ENCODE measurements at regions not wholly inside any gene's neighbourhood (a gene's known extent, or its start where the extent isn't known, plus 50 kb on each side); places are given as distances from the start of the nearest gene placed in this dataset.
"Not testable (repeated sequence)": the region's sequence is repeated elsewhere in the genome, so short reads cannot be mapped to it uniquely, and the experiment has no call there.

DNA sequence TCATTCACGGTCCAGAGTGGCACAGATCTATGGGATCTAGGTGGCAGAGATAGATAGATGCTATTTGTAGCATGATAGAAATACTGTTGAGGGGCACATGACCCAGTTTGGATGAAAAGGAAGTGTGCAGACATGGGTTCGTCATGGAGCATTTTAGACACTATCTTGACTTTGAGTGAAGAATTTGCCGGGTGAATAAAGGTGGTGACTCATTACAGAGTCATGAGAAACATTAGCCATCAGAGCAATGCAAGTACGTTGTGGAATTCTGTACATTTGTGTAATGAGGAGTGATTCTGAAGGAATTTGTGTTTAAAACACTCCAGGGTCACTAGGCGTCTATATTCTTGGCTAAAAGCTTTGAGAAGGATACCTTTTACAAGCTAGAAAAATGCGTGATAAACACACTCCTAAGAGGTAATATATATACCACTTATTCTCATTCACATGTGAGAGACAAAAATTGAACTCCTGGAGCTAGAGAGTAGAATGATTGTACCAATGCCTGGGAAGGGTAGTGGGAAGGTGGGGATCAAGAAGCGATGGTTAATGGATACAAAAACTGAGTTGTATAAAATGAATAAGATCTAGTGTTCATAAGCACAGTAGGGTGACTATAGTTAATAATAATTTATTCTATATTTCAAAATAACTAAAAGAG is 593.7 kb upstream of the LUZP2 start:
- 89% methylated on average over 6 of the region's 7 CpGs for WGBS
- no peaks in the 10 kb centered on the region for H3K36me3 ChIP-seq (ENCODE audit: insufficient read depth, low read length)
- no peak overlapping the region for H3K9ac ChIP-seq (ENCODE audit: low read depth, low read length)
- H3K4me1 ChIP-seq (ENCODE audit: insufficient read depth, low read length) = no peaks in the 10 kb centered on the region
- H3K9me3 ChIP-seq (ENCODE audit: insufficient read depth, low read depth, low read length) = no peaks in the 10 kb centered on the region
- no peak overlapping the region for H3K4me3 ChIP-seq (ENCODE audit: low read length)
- no peak overlapping the region for H3K27ac ChIP-seq (ENCODE audit: low read depth, low read length)
- no peaks in the 10 kb centered on the region for H3K27me3 ChIP-seq (ENCODE audit: insufficient read depth, low read length)

- 100% methylated on average over 2 of the region's 2 CpGs for WGBS
- H3K27ac ChIP-seq (ENCODE audit: low read depth, low read length) = no peak overlapping the region
Observed at GRCh38 chr11:23919455-23919854, 577.4 kb upstream of the LUZP2 start.

GRCh38 chr11:23923357-23923756 is 573.5 kb upstream of the LUZP2 start:
- Histone ChIP-seq H3K4me1 (ENCODE audit: insufficient read depth, low read length) (peaks cover 5% of the 10 kb centered on the region; the same call in 1 of the 2 replicates), H3K27me3 (ENCODE audit: insufficient read depth, low read length) (no peaks in the 10 kb centered on the region), H3K4me3 (ENCODE audit: low read length) (no peak overlapping the region), H3K9ac (ENCODE audit: low read depth, low read length) (no peak overlapping the region), H3K27ac (ENCODE audit: low read depth, low read length) (no peak overlapping the region), H3K9me3 (ENCODE audit: insufficient read depth, low read depth, low read length) (no peaks in the 10 kb centered on the region), H3K36me3 (ENCODE audit: insufficient read depth, low read length) (no peaks in the 10 kb centered on the region)
- WGBS = 100% methylated on average over 1 of the region's 1 CpG

More at GRCh38 chr11:23919455-23919854, 577.4 kb upstream of the LUZP2 start:
- Histone ChIP-seq H3K36me3 (ENCODE audit: insufficient read depth, low read length) (no peaks in the 10 kb centered on the region), H3K9me3 (ENCODE audit: insufficient read depth, low read depth, low read length) (0 out of 2 replicates have a peak, but pooled peaks cover 3% of the 10 kb centered on the region), H3K9ac (ENCODE audit: low read depth, low read length) (no peak overlapping the region), H3K27me3 (ENCODE audit: insufficient read depth, low read length) (no peaks in the 10 kb centered on the region), H3K4me3 (ENCODE audit: low read length) (no peak overlapping the region), H3K4me1 (ENCODE audit: insufficient read depth, low read length) (peaks cover 2% of the 10 kb centered on the region; the same call in 1 of the 2 replicates)

- peaks cover 5% of the 10 kb centered on the region; the same call in 1 of the 2 replicates for H3K4me1 ChIP-seq (ENCODE audit: insufficient read depth, low read length)
- no peak overlapping the region for H3K9ac ChIP-seq (ENCODE audit: low read depth, low read length)
- H3K27me3 ChIP-seq (ENCODE audit: insufficient read depth, low read length) = no peaks in the 10 kb centered on the region
- no peak overlapping the region for H3K4me3 ChIP-seq (ENCODE audit: low read length)
- H3K9me3 ChIP-seq (ENCODE audit: insufficient read depth, low read depth, low read length) = no peaks in the 10 kb centered on the region
- WGBS = no CpG with 5 or more reads among the region's 1 CpG
- H3K27ac ChIP-seq (ENCODE audit: low read depth, low read length) = no peak overlapping the region
- H3K36me3 ChIP-seq (ENCODE audit: insufficient read depth, low read length) = no peaks in the 10 kb centered on the region
Observed at GRCh38 chr11:23924226-23924625, 572.6 kb upstream of the LUZP2 start.

DNA sequence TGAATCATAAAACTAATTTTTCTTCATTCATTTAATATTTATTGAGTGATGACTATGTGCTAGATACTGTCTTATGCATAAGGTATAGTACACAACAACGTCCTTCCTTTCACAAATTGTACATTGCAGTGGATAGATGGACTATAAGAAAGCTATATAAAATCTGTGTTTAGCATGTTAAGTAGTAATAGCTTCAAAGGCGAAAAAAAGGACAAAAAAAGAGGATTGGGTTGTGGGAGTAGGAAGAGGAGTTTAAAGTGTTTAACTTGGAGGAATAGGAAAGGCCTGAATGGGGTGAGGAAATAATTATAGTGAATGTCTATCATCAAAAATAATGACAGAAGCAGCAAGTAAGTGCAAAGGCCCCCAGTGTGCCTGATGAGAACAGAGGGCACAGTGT is 565.4 kb upstream of the LUZP2 start:
- Histone ChIP-seq H3K27me3 (ENCODE audit: insufficient read depth, low read length) (no peaks in the 10 kb centered on the region), H3K4me1 (ENCODE audit: insufficient read depth, low read length) (no peaks in the 10 kb centered on the region; the same call in 1 of the 2 replicates), H3K9me3 (ENCODE audit: insufficient read depth, low read depth, low read length) (no peaks in the 10 kb centered on the region), H3K9ac (ENCODE audit: low read depth, low read length) (no peak overlapping the region), H3K36me3 (ENCODE audit: insufficient read depth, low read length) (no peaks in the 10 kb centered on the region), H3K4me3 (ENCODE audit: low read length) (no peak overlapping the region), H3K27ac (ENCODE audit: low read depth, low read length) (no peak overlapping the region)
- WGBS = 89% methylated on average over 2 of the region's 2 CpGs

- H3K9me3 ChIP-seq (ENCODE audit: insufficient read depth, low read depth, low read length) = no peaks in the 10 kb centered on the region
- no peak overlapping the region for H3K9ac ChIP-seq (ENCODE audit: low read depth, low read length)
- no peaks in the 10 kb centered on the region for H3K36me3 ChIP-seq (ENCODE audit: insufficient read depth, low read length)
- no peak overlapping the region for H3K4me3 ChIP-seq (ENCODE audit: low read length)
- H3K27me3 ChIP-seq (ENCODE audit: insufficient read depth, low read length) = no peaks in the 10 kb centered on the region
- no peaks in the 10 kb centered on the region; the same call in 1 of the 2 replicates for H3K4me1 ChIP-seq (ENCODE audit: insufficient read depth, low read length)
- no peak overlapping the region for H3K27ac ChIP-seq (ENCODE audit: low read depth, low read length)
Observed at GRCh38 chr11:23932485-23932898, 564.4 kb upstream of the LUZP2 start.

- no peaks in the 10 kb centered on the region for H3K27me3 ChIP-seq (ENCODE audit: insufficient read depth, low read length)
- no peak overlapping the region for H3K27ac ChIP-seq (ENCODE audit: low read depth, low read length)
- no peak overlapping the region for H3K4me3 ChIP-seq (ENCODE audit: low read length)
- H3K9me3 ChIP-seq (ENCODE audit: insufficient read depth, low read depth, low read length) = no peaks in the 10 kb centered on the region
- no peaks in the 10 kb centered on the region; the same call in 1 of the 2 replicates for H3K4me1 ChIP-seq (ENCODE audit: insufficient read depth, low read length)
- 85% methylated on average over 8 of the region's 9 CpGs for WGBS
- no peaks in the 10 kb centered on the region for H3K36me3 ChIP-seq (ENCODE audit: insufficient read depth, low read length)
- H3K9ac ChIP-seq (ENCODE audit: low read depth, low read length) = no peak overlapping the region
Observed at GRCh38 chr11:23933721-23934120, 563.1 kb upstream of the LUZP2 start.

- not testable (repeated sequence) for H3K9ac ChIP-seq (ENCODE audit: low read depth, low read length); H3K4me3 ChIP-seq (ENCODE audit: low read length); H3K9me3 ChIP-seq (ENCODE audit: insufficient read depth, low read depth, low read length); H3K4me1 ChIP-seq (ENCODE audit: insufficient read depth, low read length); H3K36me3 ChIP-seq (ENCODE audit: insufficient read depth, low read length); H3K27ac ChIP-seq (ENCODE audit: low read depth, low read length); H3K27me3 ChIP-seq (ENCODE audit: insufficient read depth, low read length)
- WGBS = 97% methylated on average over 27 of the region's 27 CpGs
Observed at GRCh38 chr11:23934671-23935270, 562.1 kb upstream of the LUZP2 start.

GRCh38 chr11:23942117-23942815 is 554.6 kb upstream of the LUZP2 start:
- not testable (repeated sequence) for H3K4me1 ChIP-seq (ENCODE audit: insufficient read depth, low read length); H3K9me3 ChIP-seq (ENCODE audit: insufficient read depth, low read depth, low read length); H3K27me3 ChIP-seq (ENCODE audit: insufficient read depth, low read length); H3K9ac ChIP-seq (ENCODE audit: low read depth, low read length); H3K4me3 ChIP-seq (ENCODE audit: low read length); H3K27ac ChIP-seq (ENCODE audit: low read depth, low read length); H3K36me3 ChIP-seq (ENCODE audit: insufficient read depth, low read length)
- 94% methylated on average over 31 of the region's 31 CpGs for WGBS

GRCh38 chr11:23944923-23945322 is 551.9 kb upstream of the LUZP2 start:
- Histone ChIP-seq H3K9ac (ENCODE audit: low read depth, low read length) (no peak overlapping the region), H3K36me3 (ENCODE audit: insufficient read depth, low read length) (no peaks in the 10 kb centered on the region), H3K27me3 (ENCODE audit: insufficient read depth, low read length) (no peaks in the 10 kb centered on the region), H3K27ac (ENCODE audit: low read depth, low read length) (no peak overlapping the region), H3K9me3 (ENCODE audit: insufficient read depth, low read depth, low read length) (no peaks in the 10 kb centered on the region), H3K4me3 (ENCODE audit: low read length) (no peak overlapping the region), H3K4me1 (ENCODE audit: insufficient read depth, low read length) (no peaks in the 10 kb centered on the region)
- 94% methylated on average over 2 of the region's 2 CpGs for WGBS

GRCh38 chr11:23947883-23948282 is 549.0 kb upstream of the LUZP2 start:
- H3K36me3 ChIP-seq (ENCODE audit: insufficient read depth, low read length) = no peaks in the 10 kb centered on the region

More at GRCh38 chr11:23947883-23948282, 549.0 kb upstream of the LUZP2 start:
- H3K27ac ChIP-seq (ENCODE audit: low read depth, low read length) = no peak overlapping the region
- H3K27me3 ChIP-seq (ENCODE audit: insufficient read depth, low read length) = no peaks in the 10 kb centered on the region
- no peak overlapping the region for H3K9ac ChIP-seq (ENCODE audit: low read depth, low read length)
- H3K9me3 ChIP-seq (ENCODE audit: insufficient read depth, low read depth, low read length) = no peaks in the 10 kb centered on the region
- H3K4me3 ChIP-seq (ENCODE audit: low read length) = no peak overlapping the region
- H3K4me1 ChIP-seq (ENCODE audit: insufficient read depth, low read length) = no peaks in the 10 kb centered on the region
